SIG-M5 treated with dmso at 0.1 percent for 504 hours (cell line): ENCODE measurements at regions not wholly inside any gene's neighbourhood (a gene's known extent, or its start where the extent isn't known, plus 50 kb on each side); places are given as distances from the start of the nearest gene placed in this dataset.

ENCODE experiments used
- DNase-seq: peaks from one replicate; lab custom pipeline; 2025; ENCODE audit not compliant: unreplicated experiment; lab: John Stamatoyannopoulos, UW

DNA sequence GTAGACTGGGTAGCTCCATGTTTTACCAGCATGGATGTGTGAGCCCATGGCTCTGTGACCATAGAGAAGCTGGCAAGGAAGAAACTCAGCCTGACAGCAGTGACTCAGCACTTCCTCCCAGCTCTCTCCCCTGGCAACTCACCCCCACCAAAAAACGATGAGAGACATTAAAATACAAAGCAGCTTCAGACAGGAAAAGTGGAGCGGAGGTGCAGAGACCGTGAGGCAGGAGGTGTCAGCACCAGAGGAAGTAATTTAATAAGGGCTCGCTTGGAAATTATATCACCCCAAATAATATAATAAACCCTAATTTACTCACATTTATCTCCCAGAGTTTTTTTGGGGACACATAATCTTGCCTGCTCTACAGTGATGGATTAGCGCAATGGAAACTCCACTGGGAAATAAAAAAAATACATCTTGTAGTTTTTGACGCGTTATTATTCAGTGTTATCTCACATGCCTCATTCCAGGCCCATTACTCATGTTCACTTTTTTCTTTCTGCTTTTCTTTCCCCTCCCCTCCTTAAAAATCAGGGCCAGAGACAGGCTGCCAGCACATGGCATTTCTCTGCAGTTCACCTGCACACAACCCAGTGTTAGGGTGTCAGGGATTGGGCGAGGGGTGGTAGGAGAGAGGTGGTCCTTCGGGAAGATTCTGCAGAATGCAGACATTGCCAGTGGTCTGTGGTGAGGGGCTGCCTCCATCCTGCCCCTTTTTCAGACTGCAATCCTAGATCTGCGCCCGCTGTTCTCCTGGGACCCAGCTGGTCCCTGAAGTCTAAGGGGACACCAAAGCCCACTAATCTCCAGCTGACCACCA is 170.8 kb downstream of the BUD13 start:
- DNase-seq, result no peak

DNA sequence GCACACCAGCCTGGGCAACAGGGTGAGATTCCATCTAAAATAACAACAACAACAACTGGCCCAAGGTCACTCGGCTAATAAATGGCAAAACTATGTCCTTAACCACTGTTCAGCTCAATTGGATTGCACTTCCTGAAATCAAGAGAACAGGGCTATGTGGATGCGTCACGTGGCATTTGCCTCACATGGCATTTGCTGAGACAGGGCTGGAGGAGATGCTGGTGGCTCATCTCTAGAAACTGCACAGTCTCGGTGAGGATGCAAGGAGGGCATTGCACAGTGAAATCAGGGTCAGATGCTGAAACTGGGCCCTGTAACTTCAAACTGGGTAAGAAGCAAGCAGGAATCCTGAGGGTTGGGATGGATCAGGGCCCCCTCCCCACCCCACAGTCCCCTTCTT is 171.9 kb downstream of the BUD13 start:
- no peak for DNase-seq

DNA sequence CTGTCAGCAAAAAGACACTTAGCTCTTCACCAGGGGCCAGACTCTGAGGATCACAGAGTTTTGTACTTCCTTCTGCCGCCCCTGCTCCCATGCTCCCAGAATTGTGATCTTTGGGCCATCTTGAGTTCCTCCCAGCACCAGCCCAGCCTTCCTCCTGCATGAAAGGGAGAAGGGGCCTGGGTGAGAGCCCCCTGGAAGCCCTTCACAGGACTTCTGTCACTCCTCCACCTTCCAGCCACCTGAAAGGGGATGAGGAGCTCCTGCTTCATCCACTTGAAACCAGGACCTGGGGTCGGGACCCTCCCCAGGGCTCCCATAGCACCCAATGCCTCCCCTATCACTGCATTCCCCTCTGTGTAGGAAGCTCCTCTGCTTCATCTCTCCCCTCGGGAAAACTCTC is 174.2 kb downstream of the BUD13 start:
- DNase-seq, result no peak

DNA sequence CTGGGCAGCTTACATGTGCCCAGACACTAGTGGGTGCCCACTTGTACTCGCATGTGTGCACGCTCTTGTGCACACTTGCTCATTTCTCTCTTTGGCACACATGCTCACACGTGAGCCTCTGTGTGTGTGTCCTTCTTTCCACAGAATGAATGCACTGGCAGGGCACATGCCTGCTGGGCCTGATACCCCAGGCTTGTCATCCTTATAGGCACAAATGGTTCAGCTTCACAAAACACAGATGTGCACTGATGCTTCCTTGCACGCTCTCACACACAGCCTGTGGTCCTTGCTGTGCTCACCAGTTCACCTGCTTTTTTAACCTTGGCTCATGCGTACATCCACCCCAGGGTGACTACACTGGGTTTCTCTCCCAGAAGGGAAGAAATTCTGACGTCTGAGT is 174.8 kb downstream of the BUD13 start:
- no peak for DNase-seq

DNA sequence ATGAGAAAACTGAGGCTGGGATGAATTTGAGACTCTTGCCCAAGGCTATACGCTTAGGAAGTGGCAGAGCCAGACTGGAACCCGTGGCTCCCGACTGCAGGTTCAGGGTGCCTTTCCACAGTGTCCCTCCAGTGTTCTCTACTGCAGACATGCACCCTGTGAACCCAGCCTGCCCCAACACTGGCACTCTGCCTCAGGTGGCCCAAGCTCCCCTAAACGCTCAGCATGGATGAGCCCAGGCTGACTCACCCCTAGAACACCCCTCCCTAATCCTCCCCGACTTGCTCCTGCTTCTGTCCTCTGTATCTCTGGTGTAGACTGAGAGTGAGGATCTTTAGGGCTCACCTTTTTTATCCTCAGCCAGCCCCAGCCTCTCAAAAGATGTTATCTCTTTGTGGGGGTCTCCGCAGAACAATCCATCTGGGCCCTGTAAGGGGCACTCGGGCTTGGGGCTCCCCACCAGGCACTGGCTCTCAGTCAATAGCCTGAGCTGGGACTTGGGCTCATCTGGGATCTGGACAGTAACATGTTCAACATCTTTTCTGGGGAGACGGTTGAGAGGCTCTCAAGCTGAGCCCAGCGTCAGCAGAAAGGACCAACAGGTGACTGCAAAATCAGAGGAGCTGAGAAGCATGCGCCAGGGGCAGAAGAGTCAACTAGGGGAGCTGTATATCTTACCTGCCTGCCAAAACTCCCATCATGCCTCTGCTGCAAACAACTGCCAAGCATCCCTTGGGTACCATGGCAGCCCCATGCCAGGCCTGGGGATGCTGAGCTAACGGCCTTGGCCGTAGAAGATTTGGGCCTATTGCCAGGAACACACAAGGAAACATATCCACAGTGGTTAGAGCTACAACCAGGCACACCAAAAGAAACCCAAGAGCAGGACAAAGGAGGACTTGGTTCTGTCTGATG is 176.2 kb downstream of the BUD13 start:
- DNase-seq, result no peak

DNA sequence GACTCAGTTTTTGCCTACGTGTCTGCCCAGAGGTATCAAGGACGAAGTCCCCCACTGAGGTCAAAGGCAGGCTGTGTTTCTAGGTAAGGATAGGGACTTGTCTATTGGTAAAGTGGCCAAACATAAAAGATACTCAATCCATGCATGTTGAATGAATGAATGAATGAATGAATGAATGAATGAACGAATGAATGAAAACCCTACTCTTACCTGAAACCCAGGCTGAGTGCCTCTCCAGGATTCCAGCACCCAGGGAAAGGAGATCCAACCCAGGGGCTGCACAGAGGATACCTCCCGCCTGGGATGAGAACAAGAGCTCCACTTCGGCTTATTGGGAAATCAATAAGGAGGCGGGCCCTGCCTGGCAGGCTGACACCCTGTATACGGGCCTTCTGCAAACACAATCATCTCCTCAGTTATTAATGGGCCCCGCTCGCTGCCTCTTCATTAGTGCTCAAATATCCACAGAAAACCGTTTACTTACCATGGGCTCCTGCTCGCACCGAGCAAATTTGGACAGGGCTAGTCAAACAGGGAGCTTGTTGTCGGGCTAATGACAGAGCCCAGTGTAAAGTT is 177.4 kb downstream of the BUD13 start:
- DNase-seq, result no peak

DNA sequence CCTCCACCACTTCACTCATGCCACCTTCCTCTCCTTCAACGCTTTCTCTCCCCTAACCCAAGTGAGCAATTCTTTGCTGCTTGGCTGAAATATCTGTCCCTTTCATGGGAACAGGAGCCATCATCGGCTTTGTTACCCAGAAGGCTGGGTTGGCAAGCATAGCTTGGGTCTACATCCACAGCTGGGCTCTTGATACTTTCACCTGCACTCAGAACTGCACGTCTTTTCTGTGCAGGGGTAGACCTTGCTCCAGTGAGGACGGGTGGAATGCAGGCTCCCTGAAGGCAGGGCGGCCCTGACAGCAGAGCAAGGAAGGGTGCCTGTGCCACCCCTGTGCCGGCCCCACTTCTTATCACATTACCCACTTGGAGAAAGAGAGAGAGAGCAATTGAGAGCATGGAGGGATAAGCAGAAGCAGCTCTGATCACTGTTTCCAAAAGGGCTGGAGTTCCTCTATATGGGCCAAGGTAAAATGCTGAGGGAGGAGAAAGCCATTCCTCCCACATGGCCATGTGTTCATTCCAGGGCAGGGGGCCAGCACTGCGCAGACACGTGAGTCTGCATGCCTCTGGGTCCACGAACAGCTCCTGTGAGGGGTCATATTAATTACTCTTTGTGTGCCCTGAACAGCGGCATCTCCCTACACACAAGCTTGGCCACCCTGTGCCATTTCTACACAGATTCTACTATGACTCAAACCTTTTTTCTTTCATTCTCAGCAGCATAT is 181.8 kb downstream of the BUD13 start:
- no peak for DNase-seq

DNA sequence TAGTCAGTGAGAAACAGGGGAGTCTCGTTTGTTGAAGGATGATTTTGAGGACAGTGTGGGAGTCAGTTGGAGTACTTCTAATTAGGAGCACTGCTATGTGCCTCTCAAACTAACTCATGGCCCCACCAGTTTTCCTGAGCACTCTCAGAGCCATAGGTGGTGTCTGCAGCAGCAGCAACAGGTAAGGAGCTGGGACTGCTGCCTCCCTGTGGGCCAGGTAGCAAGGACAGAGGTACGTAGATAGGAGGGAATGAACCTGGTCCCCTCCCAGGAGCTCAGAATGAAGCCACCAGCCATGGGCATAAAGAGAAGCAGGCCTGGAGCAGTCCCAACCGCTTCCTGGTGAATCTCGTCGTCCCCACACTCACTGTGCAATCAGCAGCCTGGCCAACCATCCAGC is 183.4 kb downstream of the BUD13 start:
- no peak for DNase-seq

DNA sequence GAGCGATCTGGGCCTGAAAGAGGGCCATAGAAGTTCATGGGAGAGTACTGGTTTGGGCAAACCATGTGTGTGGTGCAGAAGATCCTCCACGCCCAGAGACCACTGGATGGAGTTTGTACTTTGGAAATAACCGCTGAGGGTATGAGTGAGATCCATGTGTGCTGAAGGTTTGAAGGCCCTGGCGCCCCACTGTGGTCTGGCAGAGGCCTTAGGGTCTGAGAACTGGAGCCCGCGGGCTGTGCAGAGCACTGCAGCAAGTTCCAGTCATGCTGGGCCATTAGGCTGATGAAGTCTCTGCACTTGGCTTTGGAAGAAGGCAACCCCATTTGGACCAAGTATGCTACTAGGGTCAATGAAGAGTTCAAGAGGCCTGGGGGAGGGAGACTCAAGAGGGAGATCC is 186.4 kb downstream of the BUD13 start:
- no peak for DNase-seq

DNA sequence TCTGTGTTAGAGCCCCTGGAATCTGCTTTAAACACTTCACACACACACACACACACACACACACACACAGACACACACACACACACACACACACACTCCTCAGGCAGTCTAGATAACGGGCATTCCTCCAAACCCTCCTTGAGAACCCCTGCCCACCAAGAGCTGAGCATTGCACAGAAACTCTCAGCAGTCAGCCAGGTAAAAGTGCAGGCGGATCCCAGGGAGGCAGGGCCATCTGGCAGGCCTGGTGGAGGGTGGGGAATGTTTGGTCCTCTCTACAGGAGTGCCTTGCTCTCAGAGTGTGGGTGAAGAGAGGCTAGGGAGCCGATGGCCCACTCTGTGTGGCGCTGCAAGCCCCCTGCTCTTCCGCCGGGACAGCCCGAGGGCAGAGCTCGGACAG is 190.2 kb downstream of the BUD13 start:
- no peak for DNase-seq

DNA sequence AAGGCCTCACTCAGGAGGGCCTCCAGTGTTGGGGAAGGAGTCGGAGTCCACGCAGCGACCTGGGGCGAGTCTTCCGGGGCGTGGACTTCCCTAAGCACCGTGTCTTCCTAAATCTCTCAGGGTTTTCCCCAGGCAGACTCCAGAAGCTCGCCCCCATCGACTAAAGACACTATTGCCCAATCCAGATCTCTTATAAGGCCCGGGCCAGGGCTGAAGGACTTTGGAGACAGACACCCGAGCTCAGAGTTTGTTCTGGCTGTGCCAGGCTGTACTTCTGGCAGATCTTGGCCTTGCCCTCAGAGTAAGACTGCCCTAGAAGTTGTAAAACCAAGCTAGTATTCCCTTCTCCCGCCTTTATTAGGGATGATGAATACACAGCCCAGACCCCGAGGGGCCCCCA is 191.4 kb downstream of the BUD13 start:
- no peak for DNase-seq

DNA sequence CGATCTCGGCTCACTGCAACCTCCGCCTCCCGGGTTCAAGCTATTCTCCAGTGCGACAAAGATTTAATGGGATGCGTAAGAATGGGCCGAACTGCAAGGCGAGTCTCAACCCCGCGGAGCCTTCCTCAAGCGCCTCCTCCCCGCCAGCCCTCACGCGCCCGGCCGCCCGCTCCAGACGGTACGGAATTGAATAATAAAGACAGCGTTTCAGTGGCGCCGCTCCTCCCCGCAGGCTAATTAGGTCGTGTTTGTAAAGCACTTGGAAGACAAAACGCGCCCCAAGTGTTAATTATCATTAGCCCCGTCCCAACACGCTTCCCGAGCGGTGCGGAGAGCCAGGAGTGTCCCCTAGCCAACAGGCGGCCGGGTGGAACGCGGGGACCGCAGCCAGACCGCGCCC is 192.0 kb downstream of the BUD13 start:
- DNase-seq, result no peak

DNA sequence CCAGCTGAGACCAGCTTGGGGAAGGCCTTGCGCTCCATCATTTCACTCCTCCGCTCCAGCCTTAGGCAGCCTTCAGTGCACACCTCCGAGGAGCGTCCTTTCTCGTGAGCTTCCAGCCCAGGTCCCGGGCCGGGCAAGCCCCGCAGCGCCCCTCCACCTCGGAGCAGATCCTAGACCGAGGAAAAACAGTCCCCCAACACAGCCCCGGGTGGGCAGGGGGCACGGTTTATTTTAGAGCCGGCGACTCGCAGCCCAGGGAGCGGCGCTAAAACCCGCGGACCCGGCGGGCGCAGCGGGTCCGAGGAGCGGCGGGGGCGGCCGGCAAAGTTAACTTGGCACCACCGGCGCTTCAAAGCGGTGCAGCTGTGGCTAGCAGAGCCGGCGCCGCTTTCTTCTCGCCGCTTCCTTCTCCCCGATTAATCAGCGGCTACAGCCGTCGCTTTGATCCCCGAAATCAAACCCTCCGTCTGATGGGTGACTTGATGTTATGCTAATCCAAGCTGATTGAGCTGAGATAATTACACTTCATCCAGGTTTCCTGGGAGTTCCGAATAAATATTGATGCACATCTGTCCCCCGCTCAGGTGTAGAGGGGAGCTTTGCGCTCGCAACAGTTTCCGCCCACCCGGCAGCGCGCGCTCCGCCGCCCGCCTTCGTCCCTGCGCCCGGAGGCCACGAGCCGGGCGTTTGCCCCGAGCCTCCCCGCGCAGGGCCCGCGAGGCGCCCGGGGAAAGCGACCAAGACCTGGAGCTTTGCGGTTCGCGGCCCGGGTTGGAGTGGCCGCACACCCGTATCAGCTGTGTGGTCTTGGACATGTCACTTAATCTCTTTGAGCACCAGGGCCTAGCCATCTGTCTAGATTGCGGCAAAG is 192.7 kb downstream of the BUD13 start:
- no peak for DNase-seq

DNA sequence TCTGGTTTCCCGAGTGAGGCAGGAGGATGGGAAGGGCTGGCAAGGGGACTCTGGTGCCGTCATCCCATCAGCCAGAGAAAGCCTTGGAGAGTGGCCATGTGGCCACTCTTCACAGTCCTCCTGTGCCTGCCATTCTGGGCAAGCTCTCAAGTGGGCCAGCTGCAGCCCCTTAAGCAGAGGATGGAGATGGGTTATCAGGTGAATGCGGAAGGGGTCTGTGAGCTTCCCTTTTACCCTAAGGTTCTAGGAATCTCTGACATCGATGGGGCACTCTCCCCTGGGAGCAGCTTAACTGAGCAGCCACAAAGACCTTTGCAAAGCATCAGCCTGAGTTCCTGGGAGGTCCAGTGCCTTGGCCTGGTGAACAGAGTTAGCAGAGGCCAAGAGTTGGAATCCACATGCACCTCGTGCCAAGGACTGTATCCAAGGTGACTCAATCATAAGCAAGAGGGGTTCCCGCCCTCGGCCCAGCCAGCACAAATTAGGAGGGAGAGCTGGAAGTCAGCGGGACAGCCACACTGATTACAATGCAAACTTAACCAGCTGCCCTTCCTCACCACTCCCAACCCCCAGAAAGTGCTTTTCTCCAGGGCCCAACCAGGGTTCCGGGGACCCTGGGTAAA is 193.6 kb downstream of the BUD13 start:
- no peak for DNase-seq

DNA sequence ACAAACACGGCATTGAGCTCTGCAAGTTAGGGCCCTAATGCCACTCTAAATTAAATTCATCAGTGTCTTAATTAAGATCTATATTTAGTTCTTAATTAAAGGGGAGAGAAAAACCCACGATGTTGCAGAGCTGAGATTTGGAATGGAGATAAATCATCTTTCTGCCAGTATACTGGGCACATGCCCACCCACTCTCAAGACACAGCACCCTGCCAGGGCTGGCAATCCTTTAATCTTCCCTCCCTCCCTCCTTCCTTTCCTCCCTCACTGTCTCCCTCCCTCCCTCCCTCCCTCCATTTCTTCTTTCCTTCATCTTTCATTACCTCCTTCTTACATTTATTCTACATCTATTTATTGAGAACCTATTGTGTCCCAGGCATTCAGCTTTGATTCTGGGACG is 194.8 kb downstream of the BUD13 start:
- DNase-seq, result no peak

DNA sequence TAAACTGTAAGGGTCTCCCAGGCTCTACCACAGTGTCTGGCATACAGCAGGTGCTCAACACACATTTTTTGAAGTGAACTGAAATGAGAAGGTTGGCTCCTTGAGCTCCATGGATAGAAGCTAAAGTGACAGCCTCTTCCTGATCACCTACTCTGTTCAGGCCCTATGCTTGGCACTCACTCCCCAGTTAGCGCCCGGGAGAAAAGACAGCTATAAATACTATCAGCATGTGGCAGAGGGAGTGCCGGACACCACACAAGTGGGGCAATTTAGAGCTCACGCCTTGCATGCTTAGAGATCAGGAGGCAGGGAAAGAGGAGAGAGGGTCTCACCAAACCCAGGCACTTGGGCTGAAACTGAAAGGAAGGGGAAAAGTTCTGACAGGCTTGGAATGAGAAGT is 195.5 kb downstream of the BUD13 start:
- no peak for DNase-seq

DNA sequence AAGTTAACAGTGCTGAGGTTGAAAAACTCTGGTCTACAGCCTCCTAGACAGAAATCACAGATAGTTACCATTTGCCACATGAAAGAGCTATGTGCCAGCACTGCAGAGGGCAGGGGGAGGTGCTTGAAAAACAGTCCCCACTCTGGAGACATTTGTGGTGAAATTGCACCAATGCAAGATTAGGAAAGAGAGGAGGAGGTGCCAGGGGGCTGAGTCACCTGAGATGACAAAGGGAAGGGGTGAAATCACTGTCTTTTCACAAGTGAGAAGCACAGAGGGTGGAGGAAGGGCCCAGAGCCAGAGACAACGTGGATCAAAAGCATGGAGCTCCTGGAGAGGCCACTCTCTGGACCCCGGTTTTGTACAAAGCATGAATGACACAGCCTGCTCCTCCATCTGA is 196.3 kb downstream of the BUD13 start:
- DNase-seq, result no peak

DNA sequence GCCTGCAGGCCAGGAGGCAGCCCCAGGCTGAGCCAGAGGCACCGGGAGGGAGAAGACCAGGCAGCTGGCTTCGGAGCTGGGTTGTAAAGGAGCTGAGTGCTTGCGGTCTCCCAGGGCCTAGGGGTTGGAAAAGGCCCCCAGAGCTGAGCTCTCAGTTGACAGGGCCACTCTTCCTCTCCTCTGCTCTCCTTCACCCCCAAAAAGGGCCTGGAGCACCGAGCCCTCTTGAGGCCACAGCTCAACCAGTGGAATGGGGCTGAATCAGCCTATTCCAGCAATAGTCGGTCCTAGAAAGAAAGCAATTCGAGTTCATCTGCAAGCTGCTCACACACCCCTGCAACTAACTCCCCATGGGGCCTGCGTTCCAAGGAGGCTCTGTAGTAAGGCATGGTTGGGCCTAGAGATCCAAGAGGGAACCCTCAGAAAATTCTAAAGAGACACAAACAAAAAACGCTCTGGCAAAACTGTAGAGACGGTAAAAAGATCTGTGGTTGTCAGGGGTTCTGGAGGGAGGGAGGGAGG is 205.0 kb downstream of the BUD13 start:
- no peak for DNase-seq

DNA sequence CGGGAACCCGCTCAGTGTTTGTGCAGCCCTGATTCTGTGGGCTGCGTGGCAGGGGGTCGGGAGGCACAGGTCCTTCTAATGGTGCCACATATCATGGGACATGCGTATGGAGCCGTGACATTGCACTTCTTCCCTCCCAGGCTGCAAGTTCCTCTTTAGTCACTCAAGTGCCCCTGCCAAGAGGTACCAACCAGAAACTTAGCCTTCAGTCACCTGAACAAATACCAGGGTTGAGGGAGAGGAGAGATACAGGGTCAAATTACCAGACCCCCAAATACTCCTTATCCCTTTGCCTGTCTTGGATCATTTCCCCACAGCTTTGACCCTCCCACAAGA is 209.1 kb downstream of the BUD13 start:
- DNase-seq, result no peak
